ENCODE measurements at regions not wholly inside any gene's neighbourhood (a gene's known extent, or its start where the extent isn't known, plus 50 kb on each side); places are given as distances from the start of the nearest gene placed in this dataset.

GRCh38 chr5:12647613-12648012 lies 743.4 kb upstream of the CTNND2 start:
- TF ChIP-seq CTCF (conservative IDR thresholded peaks at IDR 0.05 in 1 of 2, IDR thresholded peaks at IDR 0.05 in 1 of 2; ENCODE audit: low read depth in 1 of 2, low read length in 2 of 2) = no peak
- TF ChIP-seq EZH2 (IDR thresholded peaks at IDR 0.05; ENCODE audit: low read length, missing control alignments) = no peak

Data from fibroblast of lung (primary cell).